Suprapubic skin (tissue), 3 donors: ENCODE measurements at regions not wholly inside any gene's neighbourhood (a gene's known extent, or its start where the extent isn't known, plus 50 kb on each side); places are given as distances from the start of the nearest gene placed in this dataset.

Source experiments
- EP300 ChIP-seq: sonication (generic); formaldehyde crosslinking; IDR thresholded peaks from one replicate; pipeline ENCODE4 v1.6.1; 2017; ENCODE audit warnings: antibody characterized with exemption
- POLR2A ChIP-seq, 2 donors: fragments of 450-650 bp; IDR thresholded peaks; one replicate each; pipeline ENCODE4 v1.6.1; 2017; ENCODE audit warnings: antibody characterized with exemption in 2 of 2, mild to moderate bottlenecking in 2 of 2, moderate library complexity in 2 of 2
- TF ChIP-seq, protein P1 (sequence below), 2 donors: fragments of 200-600 bp in 1 of 2; fragments of 450-650 bp in 1 of 2; sonication (generic) in 1 of 2; IDR thresholded peaks; one replicate each; pipeline ENCODE4 v1.5.1; 2016 to 2019; ENCODE audit warnings: antibody characterized with exemption in 2 of 2, mild to moderate bottlenecking in 1 of 2, moderate library complexity in 1 of 2

DNA sequence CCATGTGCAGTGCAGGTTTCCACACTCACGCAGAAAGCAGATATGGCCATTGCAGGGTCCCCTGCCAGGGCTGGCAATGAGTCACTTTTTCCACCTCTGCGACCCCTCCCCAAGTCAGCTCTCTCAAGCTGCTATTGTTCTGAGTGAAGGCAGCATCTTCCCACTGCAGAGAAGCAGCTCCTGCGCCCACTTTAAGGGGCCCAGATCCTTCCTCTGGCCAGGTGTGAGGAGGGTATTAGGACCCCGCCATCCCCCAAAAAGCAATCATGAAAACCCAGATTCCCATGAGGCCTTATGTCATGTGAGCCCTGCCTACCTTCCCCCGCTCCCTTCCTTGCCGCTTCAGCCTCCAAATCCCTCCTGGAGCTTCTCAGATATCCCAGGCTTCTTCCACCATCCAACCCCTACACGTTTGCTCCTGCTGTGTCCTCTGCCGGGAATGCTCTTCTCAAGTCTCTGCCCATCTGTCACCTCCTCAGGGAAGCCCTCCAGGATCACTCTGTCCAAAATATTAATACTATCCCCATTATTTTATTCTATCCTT, 220.3 kb downstream of the NFATC2 start:
- TF ChIP-seq, protein P1, sequence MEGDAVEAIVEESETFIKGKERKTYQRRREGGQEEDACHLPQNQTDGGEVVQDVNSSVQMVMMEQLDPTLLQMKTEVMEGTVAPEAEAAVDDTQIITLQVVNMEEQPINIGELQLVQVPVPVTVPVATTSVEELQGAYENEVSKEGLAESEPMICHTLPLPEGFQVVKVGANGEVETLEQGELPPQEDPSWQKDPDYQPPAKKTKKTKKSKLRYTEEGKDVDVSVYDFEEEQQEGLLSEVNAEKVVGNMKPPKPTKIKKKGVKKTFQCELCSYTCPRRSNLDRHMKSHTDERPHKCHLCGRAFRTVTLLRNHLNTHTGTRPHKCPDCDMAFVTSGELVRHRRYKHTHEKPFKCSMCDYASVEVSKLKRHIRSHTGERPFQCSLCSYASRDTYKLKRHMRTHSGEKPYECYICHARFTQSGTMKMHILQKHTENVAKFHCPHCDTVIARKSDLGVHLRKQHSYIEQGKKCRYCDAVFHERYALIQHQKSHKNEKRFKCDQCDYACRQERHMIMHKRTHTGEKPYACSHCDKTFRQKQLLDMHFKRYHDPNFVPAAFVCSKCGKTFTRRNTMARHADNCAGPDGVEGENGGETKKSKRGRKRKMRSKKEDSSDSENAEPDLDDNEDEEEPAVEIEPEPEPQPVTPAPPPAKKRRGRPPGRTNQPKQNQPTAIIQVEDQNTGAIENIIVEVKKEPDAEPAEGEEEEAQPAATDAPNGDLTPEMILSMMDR (IDR thresholded peaks at IDR 0.05), result no peak
- TF ChIP-seq EP300, result no peak
- TF ChIP-seq POLR2A (IDR thresholded peaks at IDR 0.05), result no peak
